ENCODE measurements at regions not wholly inside any gene's neighbourhood (a gene's known extent, or its start where the extent isn't known, plus 50 kb on each side); places are given as distances from the start of the nearest gene placed in this dataset.
"Not testable (repeated sequence)": the region's sequence is repeated elsewhere in the genome, so short reads cannot be mapped to it uniquely, and the experiment has no call there.

- H3K27me3 ChIP-seq = no peaks in the 10 kb centered on the region
- H3K9me3 ChIP-seq = no peaks in the 10 kb centered on the region
- peak; percentile 60 for DNase-seq (ENCODE audit: low spot score)
- no peaks in the 10 kb centered on the region for H3K36me3 ChIP-seq
- no peaks in the 10 kb centered on the region for H3K4me1 ChIP-seq
- no peak overlapping the region for H3K4me3 ChIP-seq
- TF ChIP-seq CTCF (IDR thresholded peaks at IDR 0.05) = peak; percentile 26 to 65
- H3K27ac ChIP-seq = no peak overlapping the region
Measured at GRCh38 chr18:1663879-1664705, 759.4 kb downstream of the ADCYAP1 start.

- Histone ChIP-seq H3K9me3 (no peaks in the 10 kb centered on the region), H3K36me3 (no peaks in the 10 kb centered on the region), H3K27ac (no peak overlapping the region), H3K4me1 (no peaks in the 10 kb centered on the region), H3K27me3 (no peaks in the 10 kb centered on the region), H3K4me3 (no peak overlapping the region)
- no peak for DNase-seq (ENCODE audit: low spot score)
- no peak for TF ChIP-seq CTCF (IDR thresholded peaks at IDR 0.05)
Measured at GRCh38 chr18:1665079-1665478, 760.4 kb downstream of the ADCYAP1 start.

GRCh38 chr18:1668279-1668678 lies 763.6 kb downstream of the ADCYAP1 start:
- peaks cover 0 to 15% of the 10 kb centered on the region in 2 donors for H3K9me3 ChIP-seq
- no peaks in the 10 kb centered on the region for H3K36me3 ChIP-seq
- no peaks in the 10 kb centered on the region for H3K4me1 ChIP-seq
- H3K27me3 ChIP-seq = no peaks in the 10 kb centered on the region
- no peak for DNase-seq (ENCODE audit: low spot score)
- H3K4me3 ChIP-seq = no peak overlapping the region
- no peak overlapping the region for H3K27ac ChIP-seq
- TF ChIP-seq CTCF (IDR thresholded peaks at IDR 0.05) = no peak

GRCh38 chr18:1671710-1672109 lies 767.0 kb downstream of the ADCYAP1 start:
- H3K27me3 ChIP-seq; H3K27ac ChIP-seq; DNase-seq (ENCODE audit: low spot score); H3K36me3 ChIP-seq; H3K4me1 ChIP-seq; H3K4me3 ChIP-seq: not testable (repeated sequence)
- peaks cover 0 to 15% of the 10 kb centered on the region in 2 donors for H3K9me3 ChIP-seq

- H3K27ac ChIP-seq = no peak overlapping the region
- no peak overlapping the region for H3K4me3 ChIP-seq
- no peaks in the 10 kb centered on the region for H3K27me3 ChIP-seq
- no peak for DNase-seq (ENCODE audit: low spot score)
- H3K36me3 ChIP-seq = no peaks in the 10 kb centered on the region
- no peaks in the 10 kb centered on the region for H3K4me1 ChIP-seq
- no peak for TF ChIP-seq CTCF (IDR thresholded peaks at IDR 0.05)
- H3K9me3 ChIP-seq = peaks cover 0 to 11% of the 10 kb centered on the region in 2 donors
Measured at GRCh38 chr18:1676387-1676786, 771.7 kb downstream of the ADCYAP1 start.

- Histone ChIP-seq H3K4me1 (no peaks in the 10 kb centered on the region), H3K9me3 (no peaks in the 10 kb centered on the region), H3K36me3 (no peaks in the 10 kb centered on the region), H3K4me3 (no peak overlapping the region), H3K27ac (no peak overlapping the region), H3K27me3 (no peaks in the 10 kb centered on the region)
- TF ChIP-seq CTCF (IDR thresholded peaks at IDR 0.05) = no peak
- no peak for DNase-seq (ENCODE audit: low spot score)
Measured at GRCh38 chr18:1680108-1680507, 775.4 kb downstream of the ADCYAP1 start.
